Erythroblast (primary cell): ENCODE measurements at regions not wholly inside any gene's neighbourhood (a gene's known extent, or its start where the extent isn't known, plus 50 kb on each side); places are given as distances from the start of the nearest gene placed in this dataset.
"Not testable (repeated sequence)": the region's sequence is repeated elsewhere in the genome, so short reads cannot be mapped to it uniquely, and the experiment has no call there.

Source experiments
- GATA1 ChIP-seq: IDR thresholded peaks from 2 replicates; pipeline ENCODE4 v1.6.1; 2011; ENCODE audit warnings: low read depth, mild to moderate bottlenecking, control low read depth, low read length, moderate library complexity
- POLR2A ChIP-seq: IDR thresholded peaks from 2 replicates; pipeline ENCODE4 v1.6.1; 2011; ENCODE audit warnings: mild to moderate bottlenecking, low read length

DNA sequence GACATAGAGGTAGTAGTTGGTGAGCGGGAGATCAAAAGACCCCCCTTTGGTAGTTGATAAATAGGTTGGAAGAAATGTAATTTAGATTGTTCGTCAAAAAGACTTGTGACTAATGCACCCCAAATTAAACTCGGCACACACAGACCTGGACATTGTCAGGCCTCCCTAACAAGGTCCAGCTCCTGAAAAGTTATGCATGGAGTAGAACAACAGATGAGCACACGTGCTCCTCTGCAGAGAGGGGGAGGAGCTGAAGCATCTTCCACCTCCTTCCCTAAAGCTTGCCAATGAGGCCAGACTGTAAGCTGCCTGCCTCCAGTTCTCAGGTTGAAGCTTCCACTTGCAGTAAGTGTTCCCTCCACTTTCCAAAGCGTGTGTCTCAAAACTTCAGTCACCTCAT lies 153.5 kb upstream of the CXCL13 start:
- TF ChIP-seq POLR2A, GATA1: not testable (repeated sequence)
